Midbrain (tissue), 1 donor: ENCODE measurements at regions not wholly inside any gene's neighbourhood (a gene's known extent, or its start where the extent isn't known, plus 50 kb on each side); places are given as distances from the start of the nearest gene placed in this dataset.
"Not testable (repeated sequence)": the region's sequence is repeated elsewhere in the genome, so short reads cannot be mapped to it uniquely, and the experiment has no call there.

Experiments used
- DNase-seq: peaks from one replicate; lab custom pipeline; 2025; lab: John Stamatoyannopoulos, UW

DNA sequence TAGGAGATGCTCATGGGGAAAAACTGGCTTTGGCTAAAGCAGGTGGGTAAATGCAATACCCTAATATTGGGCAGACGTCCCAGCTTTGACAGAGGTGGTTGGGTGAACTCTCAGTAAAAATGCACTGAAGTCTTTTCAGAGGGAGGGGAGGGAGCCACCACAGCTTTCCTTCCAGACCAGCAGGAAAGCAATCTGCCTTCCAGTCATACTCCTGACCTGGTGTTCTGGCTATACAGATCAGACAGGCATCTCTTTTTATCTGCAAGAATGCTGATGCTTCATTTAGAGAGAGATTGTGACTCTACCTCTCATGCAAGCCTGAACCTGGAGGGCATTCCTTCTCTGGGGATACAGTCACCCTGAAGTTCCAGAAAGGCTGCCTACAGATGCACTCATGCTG is 52.6 kb upstream of the ICA1 start:
- DNase-seq, result no peak

DNA sequence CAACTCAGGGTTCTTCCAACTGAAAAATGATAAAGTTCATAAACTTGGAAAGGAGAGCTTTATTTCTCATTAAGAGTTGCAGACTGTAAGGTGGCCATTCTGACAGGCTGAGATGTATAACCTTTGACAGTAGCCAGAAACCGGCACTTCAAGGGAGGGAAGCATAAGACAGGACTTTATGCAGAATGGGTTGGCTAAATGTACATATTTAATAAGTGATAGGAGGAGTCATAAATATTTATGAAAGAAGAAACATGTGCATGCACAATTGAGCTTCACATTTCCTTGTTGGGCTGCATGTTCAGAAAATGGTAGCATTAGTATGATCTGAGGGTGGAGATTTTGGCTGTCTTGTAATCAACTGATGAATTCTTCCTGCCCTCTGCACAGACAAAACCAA is 57.1 kb upstream of the ICA1 start:
- DNase-seq, result no peak

DNA sequence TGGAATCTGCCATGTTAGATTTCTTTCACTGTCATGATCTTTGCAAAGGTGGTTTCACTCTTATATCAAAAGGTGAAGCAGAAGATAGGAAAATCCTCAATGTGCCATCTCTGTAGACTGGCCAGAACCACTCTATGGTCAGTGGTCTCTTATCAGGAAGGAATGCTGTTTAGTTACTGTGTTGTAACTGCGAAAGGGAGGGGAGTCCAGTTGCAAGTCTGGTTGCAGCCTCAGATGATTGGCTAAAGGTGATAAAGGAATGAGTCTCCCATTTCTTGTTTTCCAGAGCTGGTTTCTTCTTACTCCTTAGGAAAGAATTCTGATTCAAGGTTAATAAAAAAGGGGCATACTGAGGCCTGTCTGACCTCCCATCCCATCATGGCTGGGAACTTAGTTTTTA is 58.2 kb upstream of the ICA1 start:
- DNase-seq, result no peak

DNA sequence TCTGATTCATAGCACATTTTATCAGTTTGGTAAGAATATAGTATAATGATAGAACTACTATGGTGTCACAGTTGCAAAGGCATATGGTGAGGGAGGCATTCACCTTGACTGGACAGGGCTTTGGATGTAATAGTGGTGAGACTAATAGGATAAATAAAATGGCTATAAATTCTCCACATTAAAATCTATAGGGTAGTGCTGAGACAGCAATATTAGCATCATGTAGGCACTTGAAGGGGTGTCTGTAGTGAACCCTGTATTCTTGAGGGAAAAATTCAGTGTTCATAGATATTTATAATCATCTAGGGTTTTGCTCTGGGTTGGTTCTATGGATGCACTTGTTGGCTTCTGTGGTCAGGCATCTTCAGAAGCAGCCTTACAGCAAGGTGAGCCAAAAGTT is 59.3 kb upstream of the ICA1 start:
- no peak for DNase-seq

DNA sequence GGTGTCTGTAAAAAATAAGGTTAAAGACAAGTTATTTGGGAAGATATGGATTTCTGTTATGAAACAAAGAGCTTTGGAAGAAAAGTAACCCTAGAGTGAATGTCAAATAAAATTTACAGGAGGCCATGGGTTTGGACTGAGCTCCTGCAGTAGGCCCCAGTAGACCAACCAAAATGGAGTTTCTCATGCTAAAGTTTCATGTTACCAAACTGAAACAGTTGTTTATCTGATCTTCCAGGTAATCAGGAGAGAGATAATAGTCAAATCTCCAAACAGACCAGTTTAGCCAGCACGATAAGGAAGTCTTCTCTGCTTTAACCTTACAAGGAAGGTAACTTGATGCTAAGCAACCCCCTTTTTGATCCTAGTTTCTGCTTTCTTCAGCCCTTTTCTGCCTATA is 60.7 kb upstream of the ICA1 start:
- no peak for DNase-seq

DNA sequence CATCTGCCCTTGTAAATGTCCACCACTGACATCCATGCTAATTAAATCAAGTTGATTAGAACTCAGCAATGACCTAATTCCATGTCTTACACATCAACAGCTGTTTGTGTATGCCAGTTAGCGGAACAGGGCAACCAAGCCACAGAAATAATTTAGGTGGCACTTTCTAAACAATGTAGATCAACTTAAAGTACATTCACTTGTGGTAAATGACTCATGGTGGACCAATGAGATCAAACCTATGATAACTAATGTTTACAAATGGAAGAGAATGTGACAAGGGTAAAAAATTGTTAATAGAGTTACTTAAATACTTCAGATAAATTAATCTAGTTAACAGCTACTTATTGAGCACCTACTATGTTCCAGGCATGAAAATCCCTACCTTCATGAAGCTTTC is 63.1 kb upstream of the ICA1 start:
- DNase-seq, result no peak

DNA sequence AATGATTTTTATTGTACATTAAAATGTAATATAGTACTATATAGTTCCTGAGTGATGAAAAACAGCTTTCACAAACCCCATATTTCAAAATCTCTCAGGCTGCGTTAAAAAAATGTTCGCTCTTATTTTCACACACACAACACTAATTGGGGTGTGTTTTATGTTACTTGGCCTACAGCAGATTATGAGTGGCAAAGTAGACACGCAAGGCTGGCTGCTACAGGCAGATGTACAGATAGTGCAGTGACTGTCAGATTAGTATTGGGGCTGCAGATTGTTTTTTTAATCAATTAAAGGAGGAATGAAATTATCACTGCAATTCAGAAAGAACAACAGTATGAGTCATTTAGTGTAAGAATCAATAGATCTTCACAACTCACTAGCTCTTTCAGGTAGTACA is 65.2 kb upstream of the ICA1 start:
- no peak for DNase-seq

DNA sequence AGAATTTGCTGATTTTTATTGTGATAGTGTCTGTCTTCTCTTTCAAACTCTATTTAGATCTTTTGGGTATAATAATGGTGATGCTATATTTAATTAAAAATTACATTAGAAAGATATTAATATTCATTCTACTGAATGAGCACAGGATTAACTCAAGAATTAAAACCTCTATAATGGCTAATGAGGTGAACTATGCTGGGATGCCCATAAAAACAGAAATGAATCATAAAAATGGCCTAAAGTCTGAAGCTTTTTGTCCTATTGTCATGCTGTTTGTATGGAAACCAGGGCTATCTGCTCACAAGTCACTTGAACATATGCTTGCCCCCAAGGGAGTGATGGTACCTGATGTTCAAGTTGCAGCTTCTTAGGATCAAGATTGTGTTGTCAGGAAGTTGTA is 76.2 kb upstream of the ICA1 start:
- DNase-seq, result no peak

DNA sequence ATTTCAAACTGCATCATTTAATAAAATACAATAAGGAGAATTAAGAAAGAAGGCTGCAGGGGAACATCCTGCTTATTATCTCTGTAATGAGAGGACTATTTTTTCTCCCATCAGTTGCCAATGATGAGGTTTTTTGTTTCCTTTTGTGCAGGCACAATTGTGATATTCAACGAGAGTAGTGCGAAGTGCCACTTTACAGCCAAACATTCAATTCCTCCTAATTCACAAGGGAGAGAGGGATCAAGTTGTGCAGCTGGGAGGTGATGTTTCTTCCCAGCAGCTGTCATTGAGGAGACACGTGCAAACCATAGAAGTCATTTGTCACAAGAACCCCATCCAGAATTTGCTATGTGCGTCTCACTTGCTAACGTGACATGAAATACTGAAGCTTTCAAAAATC is 81.6 kb upstream of the ICA1 start:
- DNase-seq, result no peak

DNA sequence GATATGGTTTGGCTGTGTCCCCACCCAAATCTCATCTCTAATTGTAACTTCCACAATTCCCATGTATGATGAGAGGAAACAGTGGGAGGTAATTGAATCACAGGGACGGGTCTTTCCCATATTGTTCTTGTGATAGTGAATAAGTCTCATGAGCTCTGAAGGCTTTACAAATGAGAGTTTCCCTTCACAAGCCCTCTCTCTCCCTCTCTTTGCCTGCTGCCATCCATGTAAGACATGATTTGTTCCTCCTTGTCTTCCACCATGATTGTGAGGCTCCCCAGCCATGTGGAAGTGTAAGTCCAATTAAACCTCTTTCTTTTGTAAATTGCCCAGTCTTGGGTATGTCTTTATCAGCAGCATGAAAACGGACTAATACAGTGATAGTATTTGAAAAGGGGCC is 85.4 kb upstream of the ICA1 start:
- not testable (repeated sequence) for DNase-seq

DNA sequence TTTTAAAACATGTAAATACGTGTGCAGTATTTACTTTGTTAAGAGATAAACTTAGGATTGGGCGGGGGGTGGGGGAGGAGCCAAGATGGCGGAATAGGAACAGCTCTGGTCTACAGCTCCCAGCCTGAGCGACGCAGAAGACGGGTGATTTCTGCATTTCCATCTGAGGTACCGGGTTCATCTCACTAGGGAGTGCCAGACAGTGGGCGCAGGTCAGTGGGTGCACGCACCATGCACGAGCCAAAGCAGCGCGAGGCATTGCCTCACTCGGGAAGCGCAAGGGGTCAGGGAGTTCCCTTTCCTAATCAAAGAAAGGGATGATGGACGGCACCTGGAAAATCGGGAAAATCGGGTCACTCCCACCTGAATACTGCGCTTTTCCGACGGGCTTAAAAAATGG is 81.8 kb upstream of the NXPH1 start:
- not testable (repeated sequence) for DNase-seq

DNA sequence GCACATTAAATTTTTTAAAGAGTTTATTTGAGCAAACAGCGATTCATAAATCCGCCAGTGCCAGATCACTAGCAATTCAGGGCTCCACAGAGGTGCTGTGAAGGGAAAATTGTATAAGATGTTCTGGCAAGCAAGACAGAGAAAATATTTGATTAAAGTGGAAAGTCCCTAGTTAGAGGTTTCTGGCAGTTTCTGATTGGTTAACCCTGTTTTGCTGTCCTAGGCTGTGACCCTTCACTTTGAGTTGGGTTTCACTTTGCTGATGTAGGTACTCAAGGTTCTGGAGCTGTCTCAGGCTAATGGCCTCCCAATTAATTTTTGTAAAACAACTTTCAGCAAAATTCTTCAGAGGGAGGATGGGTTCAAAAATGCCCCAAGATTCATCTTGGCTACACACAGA is 79.4 kb upstream of the NXPH1 start:
- no peak for DNase-seq

DNA sequence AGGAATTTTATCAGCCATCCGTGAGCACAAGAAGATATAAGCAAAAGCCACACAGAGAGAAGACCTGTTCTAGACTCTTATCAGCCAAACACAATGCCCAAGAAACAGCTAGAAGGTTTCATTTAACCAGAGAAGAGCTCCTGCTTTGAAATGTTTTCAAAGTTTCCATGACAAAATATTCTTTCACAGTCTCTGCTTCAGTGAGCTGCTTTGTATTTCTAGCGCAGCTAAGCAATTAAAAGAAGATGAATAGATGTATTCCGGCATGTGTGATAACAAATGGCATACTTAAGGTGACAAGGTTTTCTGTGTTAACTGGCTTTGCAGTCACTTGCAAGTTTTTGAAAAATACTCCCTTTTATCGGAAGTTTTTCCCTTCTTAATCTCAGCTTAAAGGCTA is 78.9 kb upstream of the NXPH1 start:
- DNase-seq, result no peak

DNA sequence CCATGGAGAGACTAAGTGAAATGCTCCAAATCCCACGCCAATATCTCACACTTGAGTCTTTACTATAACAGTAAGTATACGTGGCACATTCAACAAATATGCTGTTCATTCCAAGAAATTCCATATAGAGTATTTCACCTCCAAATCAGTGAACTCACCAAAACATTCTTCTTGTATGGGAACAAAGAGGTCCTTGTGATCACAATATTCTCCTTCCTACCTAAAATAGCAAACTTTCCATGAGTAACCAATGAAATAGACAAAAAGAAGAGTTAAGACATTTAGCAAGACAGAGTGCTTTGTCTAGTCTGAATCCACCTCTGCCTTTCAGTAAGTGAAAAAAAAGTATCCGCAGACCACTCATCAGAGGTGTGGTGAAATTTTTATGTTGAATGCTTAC is 77.3 kb upstream of the NXPH1 start:
- no peak for DNase-seq

DNA sequence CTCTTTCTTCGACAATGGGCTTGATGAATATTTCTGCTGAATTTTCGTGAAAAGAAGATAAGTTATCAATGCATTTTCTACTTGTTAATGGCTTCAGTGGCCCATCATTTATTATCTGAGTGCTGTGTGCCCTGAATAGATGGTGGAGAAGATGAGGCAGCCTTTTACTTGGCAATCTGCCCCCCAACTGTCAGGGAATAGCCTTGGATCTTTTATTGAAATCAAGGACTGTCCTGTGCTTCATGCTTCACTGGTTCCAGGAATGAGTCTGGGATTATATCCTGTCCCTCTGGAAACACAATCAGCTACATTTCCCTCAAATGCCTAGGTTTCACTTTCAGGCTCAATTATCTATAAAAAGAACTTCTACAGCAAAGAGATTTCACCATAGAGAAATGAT is 75.9 kb upstream of the NXPH1 start:
- no peak for DNase-seq

DNA sequence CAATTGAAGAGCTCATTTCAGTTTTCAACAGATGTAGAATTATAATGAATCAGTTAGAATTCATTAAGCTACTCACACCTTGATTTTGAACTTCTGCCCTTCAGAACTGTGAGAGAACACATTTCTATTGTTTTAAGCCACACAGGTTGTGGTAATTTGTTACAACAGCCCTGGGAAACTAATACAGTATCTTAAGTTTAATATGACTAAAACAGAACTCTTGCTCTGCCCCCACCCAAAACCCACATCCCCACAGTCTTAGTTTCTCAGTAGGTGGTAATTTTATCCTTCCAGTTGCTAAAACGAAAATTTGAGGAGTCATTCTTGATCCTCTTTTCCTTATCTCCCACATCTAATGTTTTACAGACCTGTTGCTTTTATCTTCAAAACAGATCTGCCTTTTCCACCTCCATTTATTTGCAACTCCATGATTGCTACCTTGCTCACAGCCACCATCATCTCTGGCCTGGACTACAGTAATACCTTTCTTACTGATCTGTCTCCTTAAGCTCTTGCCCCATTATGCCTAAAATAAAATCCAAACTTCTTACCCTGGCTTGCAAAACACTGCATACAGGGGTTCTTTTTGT is 72.8 kb upstream of the NXPH1 start:
- DNase-seq, result no peak

DNA sequence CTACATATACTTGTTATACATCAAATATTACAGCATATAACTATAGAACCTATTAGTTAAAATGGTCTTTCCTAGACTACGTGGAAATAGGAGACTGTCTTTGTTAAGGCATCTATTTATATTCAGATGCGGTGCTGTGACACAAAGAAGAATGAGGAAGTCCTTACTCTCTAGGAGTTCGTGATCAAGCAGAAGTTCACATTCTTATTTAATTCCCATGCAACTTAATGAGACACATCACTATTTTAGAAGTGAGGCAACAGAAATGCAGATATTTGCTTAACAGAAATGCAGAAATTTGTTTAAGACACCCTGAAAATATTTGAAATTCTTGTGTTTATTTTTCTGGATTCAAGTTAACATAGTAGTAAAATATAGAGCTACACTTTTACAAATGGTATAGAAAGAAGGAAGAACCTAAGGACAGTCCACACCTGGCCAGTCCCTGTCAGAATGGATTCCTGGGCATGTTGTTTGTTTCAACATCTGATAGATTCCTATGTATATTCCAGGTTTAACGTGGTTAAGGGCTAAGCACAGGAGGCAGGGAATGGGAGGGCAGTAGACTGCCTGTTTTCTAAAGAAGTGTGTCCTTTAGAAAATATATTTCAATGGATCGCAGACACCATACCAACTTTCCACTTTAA is 70.6 kb upstream of the NXPH1 start:
- no peak for DNase-seq

DNA sequence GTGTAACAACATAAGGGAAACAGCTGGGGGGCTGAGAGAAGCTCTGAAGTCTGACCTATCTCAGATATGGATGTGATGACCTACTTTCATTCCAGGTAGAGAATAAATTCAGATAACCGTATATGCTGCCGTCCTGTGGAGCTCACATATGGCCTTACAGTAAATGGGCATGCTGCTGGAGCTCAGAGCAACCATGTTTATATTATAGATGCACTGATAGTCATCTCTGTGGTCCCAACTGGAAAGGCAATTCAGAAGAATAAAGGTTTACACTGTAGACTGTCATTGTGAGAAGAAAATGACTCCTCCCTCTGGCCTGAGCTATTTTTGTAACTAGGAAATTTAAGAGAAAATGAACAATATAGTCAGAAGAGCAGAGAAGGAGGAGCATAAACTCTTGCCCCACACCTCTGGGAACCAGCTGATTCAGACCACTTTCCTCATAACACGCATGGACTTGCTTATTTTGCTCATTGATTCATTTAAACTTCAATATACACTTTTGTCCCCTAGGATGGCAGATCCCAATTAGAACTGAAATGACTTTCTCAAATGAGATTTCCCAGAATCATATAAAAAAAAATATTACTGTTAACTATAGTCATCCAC is 69.9 kb upstream of the NXPH1 start:
- DNase-seq, result no peak

DNA sequence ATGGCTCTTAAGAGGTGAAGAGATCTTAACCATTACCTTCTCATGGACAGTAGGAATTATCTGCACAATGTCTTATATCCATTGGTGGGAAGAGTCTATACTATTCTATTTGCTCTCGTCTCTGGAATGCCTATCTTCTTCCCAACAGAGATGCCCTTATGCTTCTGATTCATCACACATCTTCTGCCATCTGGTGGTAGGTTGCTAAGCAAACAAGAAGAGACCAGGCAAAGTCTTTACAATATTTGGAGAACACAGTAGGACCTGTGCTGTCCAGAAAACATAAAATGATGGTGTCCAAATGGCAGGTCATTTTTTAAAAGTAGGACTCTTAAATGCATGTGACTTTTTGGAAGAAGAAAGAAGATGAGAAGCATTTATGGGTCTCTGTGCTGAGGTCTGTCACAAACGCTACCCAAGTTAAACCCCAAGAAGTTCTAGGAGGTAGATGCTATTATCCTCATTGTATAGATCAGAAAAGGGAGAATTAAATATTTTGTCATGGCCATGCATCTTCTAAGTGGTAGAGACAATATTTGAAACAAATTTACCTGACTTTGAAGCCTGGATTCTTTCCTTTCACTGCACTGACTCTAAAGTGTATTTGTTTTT is 67.8 kb upstream of the NXPH1 start:
- peak; percentile 51 for DNase-seq

DNA sequence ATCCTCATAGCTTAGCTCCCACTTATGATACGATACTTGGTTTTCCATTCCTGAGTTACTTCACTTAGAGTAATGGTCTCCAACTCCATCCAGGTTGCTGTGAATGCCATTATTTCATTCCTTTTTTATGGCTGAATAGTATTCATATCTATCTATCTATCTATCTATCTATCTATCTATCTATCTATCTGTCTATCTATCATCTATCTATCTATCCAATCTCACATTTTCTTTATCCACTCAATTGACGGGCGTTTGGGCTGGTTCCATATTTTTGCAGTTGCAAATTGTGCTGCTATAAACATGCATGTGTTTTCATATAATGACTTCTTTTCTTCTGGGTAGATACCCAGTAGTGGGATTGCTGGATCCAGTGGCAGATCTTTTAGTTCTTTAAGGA is 65.4 kb upstream of the NXPH1 start:
- not testable (repeated sequence) for DNase-seq

DNA sequence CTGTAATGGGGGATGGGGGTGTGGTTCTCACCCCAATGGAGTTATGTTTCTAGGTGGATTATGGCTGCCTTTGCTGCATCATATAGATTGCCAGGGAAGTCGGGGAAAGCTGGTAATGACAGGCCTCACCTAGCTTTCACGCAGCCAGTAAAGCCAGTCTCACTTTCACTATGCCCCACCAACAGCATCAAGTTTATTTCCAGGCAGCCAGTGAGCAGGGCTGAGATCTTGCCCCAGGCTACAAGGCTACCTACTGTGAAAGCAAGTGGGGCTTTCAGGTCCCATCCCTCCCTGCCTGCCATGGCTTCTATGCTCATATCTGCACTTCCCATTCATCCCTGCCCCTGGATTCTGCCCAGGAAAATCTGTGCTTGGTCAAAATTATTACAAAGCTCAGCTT is 61.7 kb upstream of the NXPH1 start:
- no peak for DNase-seq

DNA sequence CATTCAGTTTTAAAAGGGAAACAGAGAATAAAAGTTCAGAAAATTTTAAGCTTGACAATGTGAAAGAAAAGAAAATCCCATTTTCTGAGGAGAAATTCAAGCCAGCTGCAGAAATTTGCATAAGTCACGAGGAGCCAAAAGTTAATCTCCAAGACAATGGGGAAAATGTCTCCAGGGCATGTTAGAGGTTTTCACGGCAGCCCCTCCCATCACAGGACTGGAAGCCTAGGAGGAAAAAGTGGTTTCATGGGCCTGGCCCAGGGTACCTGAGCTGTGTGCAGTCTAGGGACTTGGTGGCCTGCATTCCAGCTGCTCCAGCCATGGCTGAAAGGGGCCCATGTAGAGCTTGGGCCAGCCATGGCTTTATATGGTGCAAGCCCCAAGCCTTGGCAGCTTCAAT is 59.6 kb upstream of the NXPH1 start:
- no peak for DNase-seq

DNA sequence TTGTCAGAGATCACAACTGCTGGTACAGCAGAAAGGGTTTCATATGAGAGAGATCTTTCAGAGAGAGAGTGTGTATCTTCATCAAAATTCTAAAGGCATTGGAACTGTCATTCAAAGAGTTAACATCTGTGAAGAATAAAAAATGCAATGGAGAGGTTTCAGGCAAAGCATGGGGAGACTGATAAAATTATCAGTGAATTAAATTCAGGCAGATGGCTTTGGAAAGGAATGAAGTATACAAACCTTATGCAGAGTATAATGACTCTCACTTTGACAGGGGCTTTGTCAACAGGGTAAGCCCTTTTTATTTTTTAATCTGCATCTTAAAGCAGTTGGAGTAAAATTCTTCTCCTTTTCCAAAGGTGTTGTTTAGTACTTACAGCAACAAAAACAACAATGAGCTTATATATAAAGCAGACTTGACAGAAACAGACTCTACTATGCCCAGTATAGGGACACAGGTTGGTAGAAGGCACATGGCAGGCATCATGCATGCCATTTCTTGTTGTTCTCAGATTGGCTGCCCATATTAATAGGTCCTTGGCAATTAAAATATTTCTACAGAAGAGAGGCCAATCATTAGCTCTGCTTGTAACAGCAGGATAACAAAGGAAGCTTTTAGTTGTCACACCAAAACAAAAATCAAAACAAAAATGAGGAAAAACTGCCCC is 54.9 kb upstream of the NXPH1 start:
- no peak for DNase-seq
